B cell (primary cell): ENCODE measurements at regions not wholly inside any gene's neighbourhood (a gene's known extent, or its start where the extent isn't known, plus 50 kb on each side); places are given as distances from the start of the nearest gene placed in this dataset.

Experiments
- ATAC-seq: fragments of 200-7000 bp; cut with Tn5 transposase; one replicate; pipeline ENCODE4 v1.10.0; 2021; ENCODE audit warnings: low read depth, mild to moderate bottlenecking, moderate number of reproducible peaks, moderate library complexity
- CTCF ChIA-PET: fragments of 350-600 bp; sonication (Branson Sonifier 250); formaldehyde crosslinking; loops from one replicate; lab custom pipeline; 2021; ENCODE audit warnings: antibody characterized with exemption, inconsistent platforms; lab: Charles Lee
- POLR2A ChIA-PET: fragments of 350-600 bp; sonication (Branson Sonifier 250); formaldehyde crosslinking; loops from one replicate; lab custom pipeline; 2021; ENCODE audit warnings: antibody characterized with exemption; lab: Charles Lee
- DNase-seq: peaks from one replicate; pipeline ENCODE4 v3.0.0; 2013
- H2AFZ ChIP-seq: 2 replicates; pipeline ENCODE4 v1.6.1; 2012; ENCODE audit warnings: mild to moderate bottlenecking, low read depth, low read length; ENCODE audit not compliant: insufficient read depth, poor library complexity, severe bottlenecking
- H3K27ac ChIP-seq, 2 donors: 1 replicate in 1 of 2; 2 replicates in 1 of 2; pipeline ENCODE4 v1.5.1; 2012 to 2013; ENCODE audit warnings: low read length in 2 of 2, mild to moderate bottlenecking in 2 of 2, moderate library complexity in 1 of 2
- H3K27me3 ChIP-seq, 4 experiments: fragments of 200-600 bp in 1 of 4; sonication (generic) in 1 of 4; replicated peaks in 1 of 4; 1 replicate in 2 of 4; 2 replicates in 2 of 4; pipeline versions ENCODE4 v1.6.1 to v1.7.0; 2013 to 2016; ENCODE audit warnings: low read length in 3 of 4, mild to moderate bottlenecking in 2 of 4, mixed read lengths in 1 of 4, moderate library complexity in 1 of 4; ENCODE audit not compliant: insufficient read depth in 4 of 4, control insufficient read depth in 3 of 4; ENCODE audit errors: control extremely low read depth in 1 of 4
- H3K36me3 ChIP-seq, 2 experiments: replicated peaks in 1 of 2; 1 replicate in 1 of 2; 2 replicates in 1 of 2; pipeline versions ENCODE4 v1.6.1 to v1.7.1; 2013; ENCODE audit warnings: low read length in 1 of 2; ENCODE audit not compliant: insufficient read depth in 2 of 2, control insufficient read depth in 1 of 2; ENCODE audit errors: control extremely low read depth in 1 of 2, extremely low read depth in 1 of 2
- H3K4me1 ChIP-seq, 2 donors: fragments of 200-600 bp in 1 of 2; sonication (generic) in 1 of 2; 1 replicate in 1 of 2; 2 replicates in 1 of 2; pipeline versions ENCODE4 v1.5.1 to v1.6.1; 2013 to 2017; ENCODE audit warnings: low read length in 2 of 2; ENCODE audit not compliant: control insufficient read depth in 2 of 2, insufficient read depth in 2 of 2
- H3K4me2 ChIP-seq: replicated peaks from 2 replicates; pipeline ENCODE3; 2012; ENCODE audit warnings: mild to moderate bottlenecking, low read depth, low read length; ENCODE audit not compliant: poor library complexity, severe bottlenecking
- H3K4me3 ChIP-seq, 5 experiments: fragments of 200-600 bp in 1 of 5; sonication (generic) in 1 of 5; 1 replicate in 3 of 5; 2 replicates in 2 of 5; pipeline versions ENCODE4 v1.5.1 to v1.7.0; 2011 to 2016; ENCODE audit warnings: low read length in 4 of 5, mild to moderate bottlenecking in 4 of 5, low read depth in 2 of 5, control low read depth in 1 of 5, moderate library complexity in 1 of 5; ENCODE audit not compliant: insufficient read depth in 1 of 5; ENCODE audit errors: control extremely low read depth in 1 of 5, extremely low read depth in 1 of 5
- H3K79me2 ChIP-seq: fragments of 200-600 bp; sonication (generic); one replicate; pipeline ENCODE4 v1.6.0; 2016; ENCODE audit warnings: low read length; ENCODE audit not compliant: control insufficient read depth, insufficient read depth
- H3K9ac ChIP-seq: fragments of 200-600 bp; sonication (generic); 2 replicates; pipeline ENCODE4 v1.6.1; 2017; ENCODE audit warnings: mild to moderate bottlenecking, low read length, moderate library complexity
- H3K9me3 ChIP-seq, 3 donors: one replicate each; pipeline versions ENCODE4 v1.6.1 to v1.7.1; 2013; ENCODE audit warnings: low read length in 2 of 3; ENCODE audit not compliant: control insufficient read depth in 2 of 3, insufficient read depth in 1 of 3; ENCODE audit errors: control extremely low read depth in 1 of 3
- H4K20me1 ChIP-seq: 2 replicates; pipeline ENCODE4 v1.6.0; 2012; ENCODE audit warnings: mild to moderate bottlenecking, low read length; ENCODE audit not compliant: insufficient read depth, control insufficient read depth, poor library complexity, severe bottlenecking
- H3K27ac Mint-ChIP-seq: one replicate; pipeline ENCODE4 v1.8.0; 2021; ENCODE audit warnings: mixed read lengths
- H3K27me3 Mint-ChIP-seq: one replicate; pipeline ENCODE4 v1.8.0; 2021; ENCODE audit warnings: mixed read lengths
- H3K4me1 Mint-ChIP-seq: one replicate; pipeline ENCODE4 v1.8.0; 2021; ENCODE audit warnings: mixed read lengths
- H3K4me3 Mint-ChIP-seq: one replicate; pipeline ENCODE4 v1.8.0; 2021; ENCODE audit warnings: mixed read lengths
- H3K9me3 Mint-ChIP-seq: one replicate; pipeline ENCODE4 v1.8.0; 2022; ENCODE audit warnings: mixed read lengths; ENCODE audit not compliant: insufficient read depth
- EZH2 ChIP-seq: IDR thresholded peaks from 2 replicates; pipeline ENCODE4 v1.6.1; 2012; ENCODE audit warnings: borderline replicate concordance, low read depth, mild to moderate bottlenecking, moderate library complexity, low read length; ENCODE audit not compliant: insufficient read depth, poor library complexity, severe bottlenecking
- WGBS: methylation state at CpG from one replicate; pipeline ENCODE4 v1.1.5; 2013; ENCODE audit warnings: missing lambda C conversion rate; ENCODE audit not compliant: insufficient coverage; 5-methylcytosine and 5-hydroxymethylcytosine counted together
- intact Hi-C: fragments of 100-400 bp; cut with micrococcal nuclease; formaldehyde crosslinking; loops from one replicate; pipeline ENCODE4 v1.10.0; 2022
- TF ChIP-seq, protein P1 (sequence below): fragments of 200-600 bp; IDR thresholded peaks from one replicate; pipeline ENCODE4 v1.8.0; 2022; ENCODE audit warnings: antibody characterized with exemption, mild to moderate bottlenecking

GRCh38 chr2:129864719-129865118, 114.7 kb upstream of the RAB6C start:
- no peaks in the 10 kb centered on the region for H3K4me1 ChIP-seq
- Mint-ChIP-seq H3K9me3 (no peaks in the 10 kb centered on the region), H3K27me3 (peaks cover 3% of the 10 kb centered on the region), H3K27ac (no peak overlapping the region), H3K4me3 (no peak overlapping the region), H3K4me1 (no peaks in the 10 kb centered on the region)
- no peaks in the 10 kb centered on the region for H4K20me1 ChIP-seq
- POLR2A ChIA-PET = no interaction called here
- no peaks in the 10 kb centered on the region for H3K9me3 ChIP-seq
- H3K79me2 ChIP-seq = no peaks in the 10 kb centered on the region
- CTCF ChIA-PET = no interaction called here
- no peaks in the 10 kb centered on the region for H3K27me3 ChIP-seq
- no peak overlapping the region for H2AFZ ChIP-seq
- 100% methylated on average over 1 of the region's 1 CpG for WGBS
- intact Hi-C loops = no loop called here
- H3K9ac ChIP-seq = no peak overlapping the region
- no peak overlapping the region for H3K27ac ChIP-seq
- ATAC-seq = no peak
- H3K4me2 ChIP-seq = no peak overlapping the region
- H3K36me3 ChIP-seq = no peaks in the 10 kb centered on the region
- no peak for DNase-seq
- no peak for TF ChIP-seq EZH2
- no peak overlapping the region for H3K4me3 ChIP-seq

- Histone ChIP-seq H3K4me1 (no peaks in the 10 kb centered on the region), H3K36me3 (no peaks in the 10 kb centered on the region), H2AFZ (no peak overlapping the region), H4K20me1 (no peaks in the 10 kb centered on the region), H3K9me3 (no peaks in the 10 kb centered on the region), H3K4me2 (no peak overlapping the region), H3K4me3 (no peak overlapping the region), H3K9ac (no peak overlapping the region), H3K27me3 (no peaks in the 10 kb centered on the region), H3K79me2 (no peaks in the 10 kb centered on the region), H3K27ac (no peak overlapping the region)
- intact Hi-C loops = no loop called here
- H3K4me3 Mint-ChIP-seq = no peak overlapping the region
- no peaks in the 10 kb centered on the region for H3K9me3 Mint-ChIP-seq
- H3K4me1 Mint-ChIP-seq = no peaks in the 10 kb centered on the region
- H3K27ac Mint-ChIP-seq = no peak overlapping the region
- CTCF ChIA-PET = no interaction called here
- no peak for ATAC-seq
- DNase-seq = no peak
- POLR2A ChIA-PET = no interaction called here
- TF ChIP-seq, protein P1, sequence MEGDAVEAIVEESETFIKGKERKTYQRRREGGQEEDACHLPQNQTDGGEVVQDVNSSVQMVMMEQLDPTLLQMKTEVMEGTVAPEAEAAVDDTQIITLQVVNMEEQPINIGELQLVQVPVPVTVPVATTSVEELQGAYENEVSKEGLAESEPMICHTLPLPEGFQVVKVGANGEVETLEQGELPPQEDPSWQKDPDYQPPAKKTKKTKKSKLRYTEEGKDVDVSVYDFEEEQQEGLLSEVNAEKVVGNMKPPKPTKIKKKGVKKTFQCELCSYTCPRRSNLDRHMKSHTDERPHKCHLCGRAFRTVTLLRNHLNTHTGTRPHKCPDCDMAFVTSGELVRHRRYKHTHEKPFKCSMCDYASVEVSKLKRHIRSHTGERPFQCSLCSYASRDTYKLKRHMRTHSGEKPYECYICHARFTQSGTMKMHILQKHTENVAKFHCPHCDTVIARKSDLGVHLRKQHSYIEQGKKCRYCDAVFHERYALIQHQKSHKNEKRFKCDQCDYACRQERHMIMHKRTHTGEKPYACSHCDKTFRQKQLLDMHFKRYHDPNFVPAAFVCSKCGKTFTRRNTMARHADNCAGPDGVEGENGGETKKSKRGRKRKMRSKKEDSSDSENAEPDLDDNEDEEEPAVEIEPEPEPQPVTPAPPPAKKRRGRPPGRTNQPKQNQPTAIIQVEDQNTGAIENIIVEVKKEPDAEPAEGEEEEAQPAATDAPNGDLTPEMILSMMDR = no peak
- TF ChIP-seq EZH2 = no peak
- WGBS = 100% methylated on average over 8 of the region's 11 CpGs
- H3K27me3 Mint-ChIP-seq = peaks cover 4% of the 10 kb centered on the region
Measured at GRCh38 chr2:129865976-129866375, 113.5 kb upstream of the RAB6C start.
